ENCODE measurements at regions not wholly inside any gene's neighbourhood (a gene's known extent, or its start where the extent isn't known, plus 50 kb on each side); places are given as distances from the start of the nearest gene placed in this dataset.

DNA sequence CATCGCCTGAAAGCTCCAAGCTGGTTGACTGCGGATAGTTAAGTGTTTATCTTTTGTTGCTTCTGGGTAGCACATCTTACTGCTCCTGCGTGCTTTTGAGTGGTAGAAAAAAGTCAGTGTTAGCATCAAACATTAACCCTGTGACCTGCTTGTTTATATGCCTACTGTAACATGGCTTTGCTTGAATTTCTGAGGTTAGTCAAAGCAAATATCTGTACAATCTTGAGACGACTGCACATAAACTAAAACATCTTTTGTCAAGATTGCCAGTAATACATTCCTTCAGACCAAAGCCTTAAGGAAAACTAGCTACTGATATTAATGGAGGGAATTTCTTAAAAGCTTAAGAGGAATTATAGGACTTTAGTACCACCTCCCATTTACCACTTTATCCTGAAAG lies 163.7 kb downstream of the BAMBI start:
- Mint-ChIP-seq H3K9me3 (peaks cover 0 to 3% (median 0%) of the 10 kb centered on the region in 7 donors), H3K36me3 (no peaks in the 10 kb centered on the region), H3K27ac (no peak overlapping the region), H3K27me3 (peaks cover 4 to 8% (median 6%) of the 10 kb centered on the region in 3 donors), H3K4me1 (no peaks in the 10 kb centered on the region), H3K4me3 (no peak overlapping the region)
- DNase-seq (no peak), ATAC-seq (ENCODE audit: low read depth in 2 of 2) (no peak)

- Mint-ChIP-seq H3K27me3 (peaks cover under 1 to 4% (median 1%) of the 10 kb centered on the region in 3 donors), H3K4me3 (no peak overlapping the region), H3K27ac (no peak overlapping the region), H3K36me3 (no peaks in the 10 kb centered on the region), H3K4me1 (no peaks in the 10 kb centered on the region), H3K9me3 (peaks cover 0 to 6% (median 0%) of the 10 kb centered on the region in 7 donors)
- DNase-seq = no peak
- no peak for ATAC-seq (ENCODE audit: low read depth in 2 of 2)
Measured at GRCh38 chr10:28841625-28842024, 164.3 kb downstream of the BAMBI start.

DNA sequence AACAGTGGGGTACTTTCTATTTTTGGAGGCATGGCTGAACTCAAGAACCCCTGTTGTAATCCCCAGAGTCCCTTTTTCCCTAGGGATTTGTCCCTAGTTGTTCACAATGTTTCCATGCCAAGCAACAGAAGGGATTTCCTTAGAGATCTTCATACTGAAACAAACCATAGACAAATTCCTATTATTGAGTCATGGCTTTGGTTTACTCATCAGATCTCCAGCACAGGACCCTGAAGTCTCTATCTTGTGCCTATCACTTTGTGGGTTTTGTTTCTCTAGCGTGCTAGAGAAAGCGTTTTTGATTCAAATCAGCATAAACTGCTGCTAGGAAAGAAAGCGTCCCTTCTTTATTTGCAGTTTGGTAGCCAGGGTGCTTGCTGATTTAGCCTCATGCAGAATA lies 165.0 kb downstream of the BAMBI start:
- Mint-ChIP-seq H3K4me3 (no peak overlapping the region), H3K27me3 (peaks cover 0 to 2% (median 0%) of the 10 kb centered on the region in 3 donors), H3K36me3 (no peaks in the 10 kb centered on the region), H3K9me3 (peaks cover 0 to 6% (median 0%) of the 10 kb centered on the region in 7 donors), H3K27ac (no peak overlapping the region), H3K4me1 (no peaks in the 10 kb centered on the region)
- DNase-seq (no peak), ATAC-seq (ENCODE audit: low read depth in 2 of 2) (no peak)

DNA sequence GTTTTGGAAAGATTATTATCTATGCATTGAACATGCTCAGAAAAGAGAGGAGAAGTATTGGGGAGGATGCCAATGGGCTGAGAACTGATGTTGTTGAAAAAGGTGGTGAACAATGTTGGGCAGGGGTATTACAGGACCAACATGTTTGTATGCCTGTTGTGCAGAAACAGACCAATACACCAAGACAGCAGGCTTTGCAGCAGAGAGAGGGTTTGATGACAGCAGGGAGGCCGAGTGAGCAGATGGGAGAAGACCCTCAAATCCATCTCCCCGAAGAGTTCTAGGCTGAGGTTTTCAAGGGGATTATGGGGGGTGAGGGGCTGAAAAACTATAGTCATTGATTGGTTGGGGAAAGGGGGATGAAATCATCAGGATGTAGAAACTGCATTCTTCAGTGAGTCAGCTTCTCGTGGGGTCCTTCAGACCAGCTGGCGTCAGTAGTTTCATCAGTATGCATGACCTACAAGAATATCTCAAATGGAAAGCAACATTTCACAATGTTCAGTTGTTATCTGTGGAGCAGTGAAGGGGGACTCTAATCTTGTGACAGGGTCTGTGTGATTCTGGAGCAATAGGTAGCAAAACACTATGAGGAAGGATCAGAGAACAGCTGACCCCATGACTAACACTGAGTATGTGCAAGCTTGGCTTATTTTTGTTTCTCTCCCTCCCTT lies 167.8 kb downstream of the BAMBI start:
- no peak for ATAC-seq (ENCODE audit: low read depth in 2 of 2)
- Mint-ChIP-seq H3K4me3 (no peak overlapping the region), H3K27ac (no peak overlapping the region), H3K4me1 (no peaks in the 10 kb centered on the region), H3K9me3 (peaks cover 0 to 5% (median 0%) of the 10 kb centered on the region in 7 donors), H3K36me3 (no peaks in the 10 kb centered on the region), H3K27me3 (no peaks in the 10 kb centered on the region)
- no peak for DNase-seq

GRCh38 chr10:28849309-28849708 lies 172.0 kb downstream of the BAMBI start:
- H3K4me3 Mint-ChIP-seq = no peak overlapping the region
- no peak for ATAC-seq (ENCODE audit: low read depth in 2 of 2)
- H3K27ac Mint-ChIP-seq = no peak overlapping the region
- DNase-seq = no peak
- H3K9me3 Mint-ChIP-seq = peaks cover 0 to 7% (median 3%) of the 10 kb centered on the region in 7 donors
- H3K36me3 Mint-ChIP-seq = no peaks in the 10 kb centered on the region
- H3K27me3 Mint-ChIP-seq = peaks cover 0 to 5% (median 4%) of the 10 kb centered on the region in 3 donors
- no peaks in the 10 kb centered on the region for H3K4me1 Mint-ChIP-seq

DNA sequence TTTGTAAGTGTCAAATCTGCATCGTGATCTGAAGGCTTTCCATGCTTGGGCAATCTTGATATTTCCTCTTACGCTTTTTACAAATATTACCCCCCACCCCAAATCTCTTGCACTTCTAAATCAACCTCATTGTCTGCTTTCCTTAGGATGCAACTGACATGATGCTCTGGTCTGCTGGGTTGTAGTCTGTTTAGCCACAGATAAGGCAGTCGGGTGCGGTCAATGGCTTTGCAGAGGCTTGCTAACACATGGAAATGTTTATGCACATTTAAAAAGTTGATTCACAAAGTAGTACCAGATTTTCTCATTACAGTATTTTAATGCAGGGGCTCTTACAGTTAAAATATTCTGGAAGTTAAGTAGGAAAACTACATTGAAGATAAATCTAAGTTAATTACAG lies 172.5 kb downstream of the BAMBI start:
- no peak overlapping the region for H3K27ac Mint-ChIP-seq
- H3K4me1 Mint-ChIP-seq = no peaks in the 10 kb centered on the region
- H3K9me3 Mint-ChIP-seq = peaks cover 0 to 7% (median 3%) of the 10 kb centered on the region in 7 donors
- peaks cover 0 to 5% (median 4%) of the 10 kb centered on the region in 3 donors for H3K27me3 Mint-ChIP-seq
- DNase-seq (no peak), ATAC-seq (ENCODE audit: low read depth in 2 of 2) (no peak)
- H3K4me3 Mint-ChIP-seq = no peak overlapping the region
- no peaks in the 10 kb centered on the region for H3K36me3 Mint-ChIP-seq

DNA sequence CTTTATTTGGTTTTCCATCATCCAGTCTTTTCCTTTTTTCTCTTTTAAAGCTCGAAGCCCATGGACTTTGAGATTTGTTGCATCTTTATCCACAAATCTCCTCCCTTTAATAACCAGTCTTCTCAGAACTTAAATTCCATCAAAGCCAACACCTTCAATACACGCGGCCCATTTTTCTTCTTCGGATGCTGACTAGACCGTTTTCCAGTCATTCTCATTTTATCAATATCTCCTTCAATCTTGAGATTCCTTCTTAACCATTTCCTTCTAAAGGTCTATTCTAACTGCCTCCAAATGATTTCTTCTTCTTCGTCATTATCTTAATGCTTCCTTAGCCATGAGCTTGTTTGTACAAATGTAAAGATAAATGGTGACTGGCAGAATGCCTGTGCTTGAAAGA lies 173.5 kb downstream of the BAMBI start:
- DNase-seq = no peak
- ATAC-seq (ENCODE audit: low read depth in 2 of 2) = no peak
- H3K36me3 Mint-ChIP-seq = no peaks in the 10 kb centered on the region
- no peaks in the 10 kb centered on the region for H3K4me1 Mint-ChIP-seq
- peaks cover 0 to 5% (median 4%) of the 10 kb centered on the region in 3 donors for H3K27me3 Mint-ChIP-seq
- H3K27ac Mint-ChIP-seq = no peak overlapping the region
- peaks cover 0 to 8% (median 5%) of the 10 kb centered on the region in 7 donors for H3K9me3 Mint-ChIP-seq
- no peak overlapping the region for H3K4me3 Mint-ChIP-seq

GRCh38 chr10:28853195-28853594 lies 175.9 kb downstream of the BAMBI start:
- Mint-ChIP-seq H3K27me3 (peaks cover 0 to 5% (median 4%) of the 10 kb centered on the region in 3 donors), H3K36me3 (no peaks in the 10 kb centered on the region), H3K9me3 (peaks cover 0 to 12% (median 5%) of the 10 kb centered on the region in 7 donors), H3K4me1 (no peaks in the 10 kb centered on the region), H3K4me3 (no peak overlapping the region), H3K27ac (no peak overlapping the region)
- no peak for ATAC-seq (ENCODE audit: low read depth in 2 of 2)
- DNase-seq = no peak

GRCh38 chr10:28857164-28857563 lies 179.8 kb downstream of the BAMBI start:
- Mint-ChIP-seq H3K36me3 (no peaks in the 10 kb centered on the region), H3K27me3 (peaks cover 0 to 9% (median 5%) of the 10 kb centered on the region in 3 donors), H3K4me1 (no peaks in the 10 kb centered on the region), H3K4me3 (peak overlapping the region in 1 of 8 donors; percentile 48), H3K9me3 (peaks cover 4 to 13% (median 8%) of the 10 kb centered on the region in 7 donors), H3K27ac (no peak overlapping the region)
- DNase-seq (no peak), ATAC-seq (ENCODE audit: low read depth in 2 of 2) (no peak)

GRCh38 chr10:28858646-28859045 lies 181.3 kb downstream of the BAMBI start:
- ATAC-seq (ENCODE audit: low read depth in 2 of 2) (no peak), DNase-seq (no peak)
- H3K4me1 Mint-ChIP-seq = no peaks in the 10 kb centered on the region
- H3K27ac Mint-ChIP-seq = no peak overlapping the region
- H3K4me3 Mint-ChIP-seq = no peak overlapping the region
- H3K9me3 Mint-ChIP-seq = peaks cover 2 to 13% (median 9%) of the 10 kb centered on the region in 7 donors
- peaks cover 0 to 12% (median under 1%) of the 10 kb centered on the region in 3 donors for H3K27me3 Mint-ChIP-seq
- H3K36me3 Mint-ChIP-seq = no peaks in the 10 kb centered on the region

- H3K27ac Mint-ChIP-seq = no peak overlapping the region
- no peak overlapping the region for H3K4me3 Mint-ChIP-seq
- H3K4me1 Mint-ChIP-seq = no peaks in the 10 kb centered on the region
- peaks cover 0 to 12% (median 0%) of the 10 kb centered on the region in 3 donors for H3K27me3 Mint-ChIP-seq
- no peak for DNase-seq
- no peak for ATAC-seq (ENCODE audit: low read depth in 2 of 2)
- peaks cover 2 to 13% (median 9%) of the 10 kb centered on the region in 7 donors for H3K9me3 Mint-ChIP-seq
- H3K36me3 Mint-ChIP-seq = no peaks in the 10 kb centered on the region
Measured at GRCh38 chr10:28859791-28860190, 182.5 kb downstream of the BAMBI start.

GRCh38 chr10:28862219-28862618 lies 184.9 kb downstream of the BAMBI start:
- Mint-ChIP-seq H3K4me3 (no peak overlapping the region), H3K27ac (no peak overlapping the region), H3K36me3 (no peaks in the 10 kb centered on the region), H3K9me3 (peaks cover 2 to 12% (median 7%) of the 10 kb centered on the region in 7 donors), H3K4me1 (no peaks in the 10 kb centered on the region), H3K27me3 (peaks cover 0 to 12% (median 0%) of the 10 kb centered on the region in 3 donors)
- DNase-seq (no peak), ATAC-seq (ENCODE audit: low read depth in 2 of 2) (no peak)

GRCh38 chr10:28869606-28870201 lies 192.4 kb downstream of the BAMBI start:
- ATAC-seq (ENCODE audit: low read depth in 2 of 2) = no peak
- Mint-ChIP-seq H3K4me1 (no peaks in the 10 kb centered on the region), H3K27ac (no peak overlapping the region)

GRCh38 chr10:28871665-28872064 lies 194.3 kb downstream of the BAMBI start:
- Mint-ChIP-seq H3K9me3 (peaks cover 0 to 4% (median 0%) of the 10 kb centered on the region in 7 donors), H3K27ac (no peak overlapping the region), H3K27me3 (peaks cover 0 to 6% (median 0%) of the 10 kb centered on the region in 3 donors), H3K4me1 (no peaks in the 10 kb centered on the region), H3K4me3 (no peak overlapping the region), H3K36me3 (no peaks in the 10 kb centered on the region)
- DNase-seq (no peak), ATAC-seq (ENCODE audit: low read depth in 2 of 2) (no peak)

More at GRCh38 chr10:28869606-28870201, 192.4 kb downstream of the BAMBI start:
- no peak for DNase-seq
- peaks cover 0 to 6% (median 0%) of the 10 kb centered on the region in 3 donors for H3K27me3 Mint-ChIP-seq
- H3K4me3 Mint-ChIP-seq = no peak overlapping the region
- no peaks in the 10 kb centered on the region for H3K36me3 Mint-ChIP-seq
- H3K9me3 Mint-ChIP-seq = peaks cover 0 to 4% (median 2%) of the 10 kb centered on the region in 7 donors

Measured in naive B cell (primary cell).